ENCODE measurements at regions not wholly inside any gene's neighbourhood (a gene's known extent, or its start where the extent isn't known, plus 50 kb on each side); places are given as distances from the start of the nearest gene placed in this dataset.
"Not testable (repeated sequence)": the region's sequence is repeated elsewhere in the genome, so short reads cannot be mapped to it uniquely, and the experiment has no call there.

GRCh38 chr2:34242763-34243123 lies 643.6 kb upstream of the FAM98A start:
- no peak for DNase-seq (ENCODE audit: low read depth)
- no peaks in the 10 kb centered on the region for H3K9me3 ChIP-seq (ENCODE audit: control insufficient read depth, low read length)

GRCh38 chr2:34241905-34242762 lies 643.0 kb upstream of the FAM98A start:
- no peaks in the 10 kb centered on the region for H3K9me3 ChIP-seq (ENCODE audit: control insufficient read depth, low read length)
- no peak overlapping the region for H3K4me3 ChIP-seq (ENCODE audit: low read length)
- no peak for DNase-seq (ENCODE audit: low read depth)
- no peaks in the 10 kb centered on the region for H3K36me3 ChIP-seq (ENCODE audit: control insufficient read depth, insufficient read depth, low read length, severe bottlenecking)
- no peaks in the 10 kb centered on the region for H3K4me1 ChIP-seq (ENCODE audit: control insufficient read depth, insufficient read depth, low read length)
- H3K9ac ChIP-seq (ENCODE audit: low read length): no peak overlapping the region
- no peaks in the 10 kb centered on the region for H3K27me3 ChIP-seq (replicated peaks; ENCODE audit: control insufficient read depth, insufficient read depth, low read length)

More at GRCh38 chr2:34242763-34243123, 643.6 kb upstream of the FAM98A start:
- Histone ChIP-seq H3K4me1 (ENCODE audit: control insufficient read depth, insufficient read depth, low read length) (no peaks in the 10 kb centered on the region), H3K36me3 (ENCODE audit: control insufficient read depth, insufficient read depth, low read length, severe bottlenecking) (no peaks in the 10 kb centered on the region), H3K27me3 (replicated peaks; ENCODE audit: control insufficient read depth, insufficient read depth, low read length) (no peaks in the 10 kb centered on the region), H3K4me3 (ENCODE audit: low read length) (no peak overlapping the region), H3K9ac (ENCODE audit: low read length) (no peak overlapping the region)

- no peaks in the 10 kb centered on the region for H3K36me3 ChIP-seq (ENCODE audit: control insufficient read depth, insufficient read depth, low read length, severe bottlenecking)
- H3K4me1 ChIP-seq (ENCODE audit: control insufficient read depth, insufficient read depth, low read length): no peaks in the 10 kb centered on the region
- DNase-seq (ENCODE audit: low read depth): no peak
- no peaks in the 10 kb centered on the region for H3K9me3 ChIP-seq (ENCODE audit: control insufficient read depth, low read length)
- no peak overlapping the region for H3K4me3 ChIP-seq (ENCODE audit: low read length)
- H3K9ac ChIP-seq (ENCODE audit: low read length): no peak overlapping the region
- H3K27me3 ChIP-seq (replicated peaks; ENCODE audit: control insufficient read depth, insufficient read depth, low read length): no peaks in the 10 kb centered on the region
Measured at GRCh38 chr2:34239511-34239910, 640.4 kb upstream of the FAM98A start.

GRCh38 chr2:34234823-34235222 lies 635.7 kb upstream of the FAM98A start:
- H3K4me1 ChIP-seq (ENCODE audit: control insufficient read depth, insufficient read depth, low read length): no peaks in the 10 kb centered on the region
- no peak overlapping the region for H3K9ac ChIP-seq (ENCODE audit: low read length)
- no peak for DNase-seq (ENCODE audit: low read depth)
- H3K27me3 ChIP-seq (replicated peaks; ENCODE audit: control insufficient read depth, insufficient read depth, low read length): no peaks in the 10 kb centered on the region
- H3K36me3 ChIP-seq (ENCODE audit: control insufficient read depth, insufficient read depth, low read length, severe bottlenecking): no peaks in the 10 kb centered on the region
- no peaks in the 10 kb centered on the region for H3K9me3 ChIP-seq (ENCODE audit: control insufficient read depth, low read length)
- no peak overlapping the region for H3K4me3 ChIP-seq (ENCODE audit: low read length)

GRCh38 chr2:34229998-34230397 lies 630.9 kb upstream of the FAM98A start:
- Histone ChIP-seq H3K9ac (ENCODE audit: low read length) (no peak overlapping the region), H3K36me3 (ENCODE audit: control insufficient read depth, insufficient read depth, low read length, severe bottlenecking) (no peaks in the 10 kb centered on the region), H3K9me3 (ENCODE audit: control insufficient read depth, low read length) (no peaks in the 10 kb centered on the region), H3K27me3 (replicated peaks; ENCODE audit: control insufficient read depth, insufficient read depth, low read length) (no peaks in the 10 kb centered on the region), H3K4me1 (ENCODE audit: control insufficient read depth, insufficient read depth, low read length) (no peaks in the 10 kb centered on the region), H3K4me3 (ENCODE audit: low read length) (no peak overlapping the region)
- no peak for DNase-seq (ENCODE audit: low read depth)

- no peaks in the 10 kb centered on the region for H3K4me1 ChIP-seq (ENCODE audit: control insufficient read depth, insufficient read depth, low read length)
Measured at GRCh38 chr2:34215174-34215573, 616.1 kb upstream of the FAM98A start.

GRCh38 chr2:34210382-34210781 lies 611.3 kb upstream of the FAM98A start:
- H3K36me3 ChIP-seq (ENCODE audit: control insufficient read depth, insufficient read depth, low read length, severe bottlenecking); H3K4me3 ChIP-seq (ENCODE audit: low read length); DNase-seq (ENCODE audit: low read depth); H3K4me1 ChIP-seq (ENCODE audit: control insufficient read depth, insufficient read depth, low read length); H3K9ac ChIP-seq (ENCODE audit: low read length); H3K27me3 ChIP-seq (replicated peaks; ENCODE audit: control insufficient read depth, insufficient read depth, low read length): not testable (repeated sequence)
- H3K9me3 ChIP-seq (ENCODE audit: control insufficient read depth, low read length): peaks cover 25% of the 10 kb centered on the region

More at GRCh38 chr2:34215174-34215573, 616.1 kb upstream of the FAM98A start:
- Histone ChIP-seq H3K4me3 (ENCODE audit: low read length) (no peak overlapping the region), H3K36me3 (ENCODE audit: control insufficient read depth, insufficient read depth, low read length, severe bottlenecking) (no peaks in the 10 kb centered on the region), H3K27me3 (replicated peaks; ENCODE audit: control insufficient read depth, insufficient read depth, low read length) (no peaks in the 10 kb centered on the region), H3K9me3 (ENCODE audit: control insufficient read depth, low read length) (peaks cover 15% of the 10 kb centered on the region), H3K9ac (ENCODE audit: low read length) (no peak overlapping the region)
- DNase-seq (ENCODE audit: low read depth): no peak

- no peak overlapping the region for H3K9ac ChIP-seq (ENCODE audit: low read length)
- DNase-seq (ENCODE audit: low read depth): no peak
- no peaks in the 10 kb centered on the region for H3K27me3 ChIP-seq (replicated peaks; ENCODE audit: control insufficient read depth, insufficient read depth, low read length)
- H3K9me3 ChIP-seq (ENCODE audit: control insufficient read depth, low read length): peaks cover 6% of the 10 kb centered on the region
- no peaks in the 10 kb centered on the region for H3K4me1 ChIP-seq (ENCODE audit: control insufficient read depth, insufficient read depth, low read length)
- no peaks in the 10 kb centered on the region for H3K36me3 ChIP-seq (ENCODE audit: control insufficient read depth, insufficient read depth, low read length, severe bottlenecking)
- no peak overlapping the region for H3K4me3 ChIP-seq (ENCODE audit: low read length)
Measured at GRCh38 chr2:34204560-34204959, 605.5 kb upstream of the FAM98A start.

- Histone ChIP-seq H3K27me3 (replicated peaks; ENCODE audit: control insufficient read depth, insufficient read depth, low read length) (no peaks in the 10 kb centered on the region), H3K9me3 (ENCODE audit: control insufficient read depth, low read length) (no peaks in the 10 kb centered on the region), H3K36me3 (ENCODE audit: control insufficient read depth, insufficient read depth, low read length, severe bottlenecking) (no peaks in the 10 kb centered on the region), H3K4me3 (ENCODE audit: low read length) (no peak overlapping the region), H3K4me1 (ENCODE audit: control insufficient read depth, insufficient read depth, low read length) (no peaks in the 10 kb centered on the region), H3K9ac (ENCODE audit: low read length) (no peak overlapping the region)
- DNase-seq (ENCODE audit: low read depth): no peak
Measured at GRCh38 chr2:34201099-34201498, 602.0 kb upstream of the FAM98A start.

GRCh38 chr2:34199971-34200370 lies 600.9 kb upstream of the FAM98A start:
- Histone ChIP-seq H3K9ac (ENCODE audit: low read length) (no peak overlapping the region), H3K9me3 (ENCODE audit: control insufficient read depth, low read length) (no peaks in the 10 kb centered on the region), H3K4me1 (ENCODE audit: control insufficient read depth, insufficient read depth, low read length) (no peaks in the 10 kb centered on the region), H3K4me3 (ENCODE audit: low read length) (no peak overlapping the region), H3K27me3 (replicated peaks; ENCODE audit: control insufficient read depth, insufficient read depth, low read length) (no peaks in the 10 kb centered on the region), H3K36me3 (ENCODE audit: control insufficient read depth, insufficient read depth, low read length, severe bottlenecking) (no peaks in the 10 kb centered on the region)
- no peak for DNase-seq (ENCODE audit: low read depth)

GRCh38 chr2:34193164-34193563 lies 594.1 kb upstream of the FAM98A start:
- H3K27me3 ChIP-seq (replicated peaks; ENCODE audit: control insufficient read depth, insufficient read depth, low read length): no peaks in the 10 kb centered on the region
- DNase-seq (ENCODE audit: low read depth): no peak
- no peaks in the 10 kb centered on the region for H3K4me1 ChIP-seq (ENCODE audit: control insufficient read depth, insufficient read depth, low read length)
- H3K9me3 ChIP-seq (ENCODE audit: control insufficient read depth, low read length): no peaks in the 10 kb centered on the region
- no peak overlapping the region for H3K4me3 ChIP-seq (ENCODE audit: low read length)
- no peaks in the 10 kb centered on the region for H3K36me3 ChIP-seq (ENCODE audit: control insufficient read depth, insufficient read depth, low read length, severe bottlenecking)
- H3K9ac ChIP-seq (ENCODE audit: low read length): no peak overlapping the region
